ENCODE measurements at regions not wholly inside any gene's neighbourhood (a gene's known extent, or its start where the extent isn't known, plus 50 kb on each side); places are given as distances from the start of the nearest gene placed in this dataset.
"Not testable (repeated sequence)": the region's sequence is repeated elsewhere in the genome, so short reads cannot be mapped to it uniquely, and the experiment has no call there.

- no peak for DNase-seq (ENCODE audit: low spot score)
Measured at GRCh38 chr2:57314682-57315081, 731.9 kb upstream of the VRK2 start.

GRCh38 chr2:57330447-57330846, 716.2 kb upstream of the VRK2 start:
- no peak for DNase-seq (ENCODE audit: low spot score)

GRCh38 chr2:57333221-57333620, 713.4 kb upstream of the VRK2 start:
- DNase-seq (ENCODE audit: low spot score) = no peak

- peak; percentile 13 for DNase-seq (ENCODE audit: low spot score)
Measured at GRCh38 chr2:57343391-57344006, 703.1 kb upstream of the VRK2 start.

- DNase-seq (ENCODE audit: low spot score) = no peak
Measured at GRCh38 chr2:57368190-57368589, 678.4 kb upstream of the VRK2 start.

GRCh38 chr2:57370882-57371585, 675.6 kb upstream of the VRK2 start:
- peak; percentile 5 for DNase-seq (ENCODE audit: low spot score)

- no peak for DNase-seq (ENCODE audit: low spot score)
Measured at GRCh38 chr2:57372237-57372984, 674.2 kb upstream of the VRK2 start.

- no peak for DNase-seq (ENCODE audit: low spot score)
Measured at GRCh38 chr2:57373530-57373929, 673.1 kb upstream of the VRK2 start.

- peak; percentile 10 for DNase-seq (ENCODE audit: low spot score)
Measured at GRCh38 chr2:57376985-57377384, 669.6 kb upstream of the VRK2 start.

- no peak for DNase-seq (ENCODE audit: low spot score)
Measured at GRCh38 chr2:57386305-57386704, 660.3 kb upstream of the VRK2 start.

- no peak for DNase-seq (ENCODE audit: low spot score)
Measured at GRCh38 chr2:57396355-57397098, 650.1 kb upstream of the VRK2 start.

- DNase-seq (ENCODE audit: low spot score) = no peak
Measured at GRCh38 chr2:57397550-57398360, 648.9 kb upstream of the VRK2 start.

GRCh38 chr2:57399057-57399456, 647.5 kb upstream of the VRK2 start:
- no peak for DNase-seq (ENCODE audit: low spot score)

GRCh38 chr2:57402096-57402495, 644.5 kb upstream of the VRK2 start:
- DNase-seq (ENCODE audit: low spot score) = no peak

- DNase-seq (ENCODE audit: low spot score) = no peak
Measured at GRCh38 chr2:57402755-57403154, 643.9 kb upstream of the VRK2 start.

- no peak for DNase-seq (ENCODE audit: low spot score)
Measured at GRCh38 chr2:57407772-57408201, 638.8 kb upstream of the VRK2 start.

- DNase-seq (ENCODE audit: low spot score) = no peak
Measured at GRCh38 chr2:57408587-57408986, 638.0 kb upstream of the VRK2 start.

- DNase-seq (ENCODE audit: low spot score) = no peak
Measured at GRCh38 chr2:57417007-57417406, 629.6 kb upstream of the VRK2 start.

GRCh38 chr2:57418859-57419346, 627.7 kb upstream of the VRK2 start:
- DNase-seq (ENCODE audit: low spot score) = not testable (repeated sequence)

- no peak for DNase-seq (ENCODE audit: low spot score)
Measured at GRCh38 chr2:57429831-57430230, 616.8 kb upstream of the VRK2 start.

- DNase-seq (ENCODE audit: low spot score) = no peak
Measured at GRCh38 chr2:57432528-57432927, 614.1 kb upstream of the VRK2 start.
